ENCODE measurements at regions not wholly inside any gene's neighbourhood (a gene's known extent, or its start where the extent isn't known, plus 50 kb on each side); places are given as distances from the start of the nearest gene placed in this dataset.

DNA sequence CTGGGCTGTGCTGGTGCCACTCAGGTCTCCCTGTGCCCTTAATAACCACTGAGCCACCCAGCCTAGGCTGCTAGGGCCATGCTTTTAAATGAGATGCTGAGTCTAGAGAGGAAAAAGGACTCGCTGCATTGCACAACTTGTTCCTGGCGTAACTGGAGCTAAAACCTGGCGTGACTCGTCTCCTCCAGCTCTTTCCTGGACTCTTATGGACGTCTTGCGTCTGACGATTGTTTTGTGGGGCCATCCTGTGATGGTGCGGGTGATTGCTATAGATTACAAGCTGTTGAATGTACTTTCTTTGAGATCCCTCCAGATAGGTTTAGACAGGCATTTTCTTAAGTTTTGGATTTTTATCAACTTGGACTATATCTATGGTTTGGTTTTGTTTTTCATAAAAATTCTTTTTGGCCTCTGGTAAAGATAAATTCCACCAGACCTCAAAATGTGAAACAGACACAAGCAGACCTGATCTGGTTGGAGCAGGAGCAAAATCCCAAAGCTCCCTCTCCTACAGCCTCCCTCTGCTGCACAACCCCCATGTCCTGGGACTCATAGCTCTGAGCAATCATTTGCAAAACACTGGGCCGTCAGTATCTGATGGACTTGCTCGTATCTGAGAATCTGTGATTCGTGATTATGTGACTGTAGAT lies 230.3 kb downstream of the ARHGAP12 start:
- TF ChIP-seq POLR2AphosphoS5 (IDR thresholded peaks at IDR 0.05) (peak; percentile 45), POLR2A (IDR thresholded peaks at IDR 0.05) (no peak)
- TF ChIP-seq, protein P1, sequence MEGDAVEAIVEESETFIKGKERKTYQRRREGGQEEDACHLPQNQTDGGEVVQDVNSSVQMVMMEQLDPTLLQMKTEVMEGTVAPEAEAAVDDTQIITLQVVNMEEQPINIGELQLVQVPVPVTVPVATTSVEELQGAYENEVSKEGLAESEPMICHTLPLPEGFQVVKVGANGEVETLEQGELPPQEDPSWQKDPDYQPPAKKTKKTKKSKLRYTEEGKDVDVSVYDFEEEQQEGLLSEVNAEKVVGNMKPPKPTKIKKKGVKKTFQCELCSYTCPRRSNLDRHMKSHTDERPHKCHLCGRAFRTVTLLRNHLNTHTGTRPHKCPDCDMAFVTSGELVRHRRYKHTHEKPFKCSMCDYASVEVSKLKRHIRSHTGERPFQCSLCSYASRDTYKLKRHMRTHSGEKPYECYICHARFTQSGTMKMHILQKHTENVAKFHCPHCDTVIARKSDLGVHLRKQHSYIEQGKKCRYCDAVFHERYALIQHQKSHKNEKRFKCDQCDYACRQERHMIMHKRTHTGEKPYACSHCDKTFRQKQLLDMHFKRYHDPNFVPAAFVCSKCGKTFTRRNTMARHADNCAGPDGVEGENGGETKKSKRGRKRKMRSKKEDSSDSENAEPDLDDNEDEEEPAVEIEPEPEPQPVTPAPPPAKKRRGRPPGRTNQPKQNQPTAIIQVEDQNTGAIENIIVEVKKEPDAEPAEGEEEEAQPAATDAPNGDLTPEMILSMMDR (IDR thresholded peaks at IDR 0.05), result no peak

Measured in gastroesophageal sphincter (tissue), 3 donors.